Neural progenitor cell (in vitro differentiated cells): ENCODE measurements at regions not wholly inside any gene's neighbourhood (a gene's known extent, or its start where the extent isn't known, plus 50 kb on each side); places are given as distances from the start of the nearest gene placed in this dataset.

Experiments used
- EZH2 ChIP-seq: fragments of 200-600 bp; sonication (generic); IDR thresholded peaks from 2 replicates; pipeline ENCODE4 v1.6.1; 2017; ENCODE audit warnings: antibody characterized with exemption, mild to moderate bottlenecking, moderate library complexity
- TF ChIP-seq, protein P1 (sequence below): fragments of 200-600 bp; sonication (generic); IDR thresholded peaks from 2 replicates; pipeline ENCODE4 v1.5.1; 2017; ENCODE audit warnings: antibody characterized with exemption, mild to moderate bottlenecking

DNA sequence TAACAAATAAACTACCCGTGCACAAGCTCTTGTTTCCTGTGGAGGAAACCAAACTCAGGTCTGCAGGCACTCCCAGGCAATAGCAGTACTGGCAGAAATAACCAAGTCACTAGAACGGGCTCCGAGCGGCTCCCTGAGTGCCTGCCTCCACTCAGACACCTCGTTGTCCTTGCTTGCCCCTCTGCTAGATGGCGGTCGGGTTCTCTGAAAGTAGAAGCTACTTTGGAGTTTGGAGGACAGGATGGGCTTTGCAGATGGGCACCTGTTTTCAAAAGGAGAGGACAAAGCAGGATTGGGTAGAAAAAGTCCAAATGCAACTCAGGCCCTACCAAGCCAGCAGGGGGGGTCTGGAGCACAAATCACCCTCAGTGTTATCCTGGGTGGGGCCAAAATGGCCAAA lies 136.4 kb downstream of the LRRC30 start:
- TF ChIP-seq, protein P1, sequence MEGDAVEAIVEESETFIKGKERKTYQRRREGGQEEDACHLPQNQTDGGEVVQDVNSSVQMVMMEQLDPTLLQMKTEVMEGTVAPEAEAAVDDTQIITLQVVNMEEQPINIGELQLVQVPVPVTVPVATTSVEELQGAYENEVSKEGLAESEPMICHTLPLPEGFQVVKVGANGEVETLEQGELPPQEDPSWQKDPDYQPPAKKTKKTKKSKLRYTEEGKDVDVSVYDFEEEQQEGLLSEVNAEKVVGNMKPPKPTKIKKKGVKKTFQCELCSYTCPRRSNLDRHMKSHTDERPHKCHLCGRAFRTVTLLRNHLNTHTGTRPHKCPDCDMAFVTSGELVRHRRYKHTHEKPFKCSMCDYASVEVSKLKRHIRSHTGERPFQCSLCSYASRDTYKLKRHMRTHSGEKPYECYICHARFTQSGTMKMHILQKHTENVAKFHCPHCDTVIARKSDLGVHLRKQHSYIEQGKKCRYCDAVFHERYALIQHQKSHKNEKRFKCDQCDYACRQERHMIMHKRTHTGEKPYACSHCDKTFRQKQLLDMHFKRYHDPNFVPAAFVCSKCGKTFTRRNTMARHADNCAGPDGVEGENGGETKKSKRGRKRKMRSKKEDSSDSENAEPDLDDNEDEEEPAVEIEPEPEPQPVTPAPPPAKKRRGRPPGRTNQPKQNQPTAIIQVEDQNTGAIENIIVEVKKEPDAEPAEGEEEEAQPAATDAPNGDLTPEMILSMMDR, result peak; percentile 11
- no peak for TF ChIP-seq EZH2
